WTC11 (cell line): ENCODE measurements at regions not wholly inside any gene's neighbourhood (a gene's known extent, or its start where the extent isn't known, plus 50 kb on each side); places are given as distances from the start of the nearest gene placed in this dataset.

ENCODE experiments used
- ATAC-seq: fragments of 200-7000 bp; cut with Tn5 transposase; 2 replicates; pipeline ENCODE4 v1.10.0; 2021; ENCODE audit warnings: mild to moderate bottlenecking, moderate library complexity
- CTCF ChIA-PET: fragments of 300-600 bp; sonication (Branson Sonifier 250); formaldehyde crosslinking; loops from one replicate; lab custom pipeline; 2021; ENCODE audit warnings: antibody characterized with exemption; lab: Charles Lee
- POLR2A ChIA-PET: fragments of 350-600 bp; sonication (Branson Sonifier 250); formaldehyde crosslinking; loops from one replicate; lab custom pipeline; 2021; ENCODE audit warnings: antibody characterized with exemption; lab: Charles Lee
- DNase-seq: peaks from one replicate; pipeline ENCODE4 v3.0.0; 2021; ENCODE audit warnings: low spot score
- H3K27ac Mint-ChIP-seq: 2 replicates; pipeline ENCODE4 v1.8.0; 2021; ENCODE audit warnings: mixed read lengths
- H3K27me3 Mint-ChIP-seq: 2 replicates; pipeline ENCODE4 v1.8.0; 2021; ENCODE audit warnings: low read depth, mild to moderate bottlenecking, moderate library complexity, mixed read lengths
- H3K36me3 Mint-ChIP-seq: 2 replicates; pipeline ENCODE4 v1.8.0; 2021; ENCODE audit warnings: mixed read lengths
- H3K4me1 Mint-ChIP-seq: 2 replicates; pipeline ENCODE4 v1.8.0; 2022; ENCODE audit warnings: mixed read lengths
- H3K4me3 Mint-ChIP-seq: 2 replicates; pipeline ENCODE4 v1.8.0; 2021; ENCODE audit warnings: mild to moderate bottlenecking, moderate library complexity, mixed read lengths
- H3K9me3 Mint-ChIP-seq: 2 replicates; pipeline ENCODE4 v1.8.0; 2021; ENCODE audit warnings: mixed read lengths
- AR ChIP-seq: fragments of 250-450 bp; sonication (Bioruptor Pico); IDR thresholded peaks from 2 replicates; pipeline ENCODE4 v1.9.0; 2021; ENCODE audit warnings: mild to moderate bottlenecking
- CDX4 ChIP-seq: fragments of 250-450 bp; sonication (Bioruptor Pico); IDR thresholded peaks from 2 replicates; pipeline ENCODE4 v1.9.0; 2021; ENCODE audit warnings: moderate library complexity, mild to moderate bottlenecking, inconsistent platforms, borderline replicate concordance
- CREB1 ChIP-seq: sonication (generic); formaldehyde crosslinking; IDR thresholded peaks from 2 replicates; pipeline ENCODE4 v1.8.0; 2023; ENCODE audit warnings: mild to moderate bottlenecking, missing genetic modification reagents
- E2F1 ChIP-seq: sonication (generic); formaldehyde crosslinking; IDR thresholded peaks from 2 replicates; pipeline ENCODE4 v1.8.0; 2022; ENCODE audit warnings: mild to moderate bottlenecking, missing genetic modification reagents
- E2F5 ChIP-seq: sonication (generic); formaldehyde crosslinking; IDR thresholded peaks from 2 replicates; pipeline ENCODE4 v1.8.1; 2022; ENCODE audit warnings: mild to moderate bottlenecking, moderate library complexity, missing genetic modification reagents
- EMX1 ChIP-seq: fragments of 250-450 bp; sonication (Bioruptor Pico); IDR thresholded peaks from 2 replicates; pipeline ENCODE4 v1.8.0; 2021; ENCODE audit warnings: mild to moderate bottlenecking
- ERG ChIP-seq: fragments of 250-450 bp; sonication (Bioruptor Pico); IDR thresholded peaks from 2 replicates; pipeline ENCODE4 v1.8.0; 2021; ENCODE audit warnings: mild to moderate bottlenecking
- FOXK1 ChIP-seq: sonication (generic); formaldehyde crosslinking; IDR thresholded peaks from 2 replicates; pipeline ENCODE4 v1.8.0; 2022; ENCODE audit warnings: mild to moderate bottlenecking, moderate library complexity, missing genetic modification reagents
- GTF2I ChIP-seq: fragments of 250-450 bp; sonication (Bioruptor Pico); conservative IDR thresholded peaks from 2 replicates; pipeline ENCODE4 v1.4.0; 2021; ENCODE audit warnings: mild to moderate bottlenecking
- HMGXB4 ChIP-seq: sonication (generic); formaldehyde crosslinking; IDR thresholded peaks from 2 replicates; pipeline ENCODE4 v1.8.1; 2023; ENCODE audit warnings: mild to moderate bottlenecking, moderate library complexity, missing genetic modification reagents
- NR2C2 ChIP-seq: sonication (generic); formaldehyde crosslinking; IDR thresholded peaks from 2 replicates; pipeline ENCODE4 v1.8.0; 2022; ENCODE audit warnings: mild to moderate bottlenecking, missing genetic modification reagents
- SMAD4 ChIP-seq: sonication (generic); formaldehyde crosslinking; IDR thresholded peaks from 2 replicates; pipeline ENCODE4 v1.8.0; 2022; ENCODE audit warnings: mild to moderate bottlenecking, missing genetic modification reagents
- STAT6 ChIP-seq: sonication (generic); formaldehyde crosslinking; conservative IDR thresholded peaks from 2 replicates; pipeline ENCODE4 v1.8.1; 2023; ENCODE audit warnings: mild to moderate bottlenecking, low read depth, missing genetic modification reagents, moderate library complexity
- TEAD1 ChIP-seq: sonication (generic); formaldehyde crosslinking; IDR thresholded peaks from 2 replicates; pipeline ENCODE4 v1.8.0; 2022; ENCODE audit warnings: mild to moderate bottlenecking, missing genetic modification reagents
- ZBTB43 ChIP-seq: sonication (generic); formaldehyde crosslinking; IDR thresholded peaks from 2 replicates; pipeline ENCODE4 v1.8.1; 2023; ENCODE audit warnings: mild to moderate bottlenecking, missing genetic modification reagents
- ZNF232 ChIP-seq: sonication (generic); formaldehyde crosslinking; IDR thresholded peaks from 2 replicates; pipeline ENCODE4 v1.8.0; 2022; ENCODE audit warnings: mild to moderate bottlenecking, missing genetic modification reagents
- ZNF281 ChIP-seq: sonication (generic); formaldehyde crosslinking; IDR thresholded peaks from 2 replicates; pipeline ENCODE4 v1.8.0; 2023; ENCODE audit warnings: mild to moderate bottlenecking, missing genetic modification reagents
- ZNF423 ChIP-seq: fragments of 250-450 bp; sonication (Bioruptor Pico); IDR thresholded peaks from 2 replicates; pipeline ENCODE4 v2.1.2; 2022; ENCODE audit warnings: mild to moderate bottlenecking, moderate library complexity

GRCh38 chr6:30000156-30000791 is 57.9 kb downstream of the HLA-A start (continued):
- TF ChIP-seq STAT6 (CRISPR knock-in tag): no peak
- no peak for TF ChIP-seq ZNF281 (CRISPR knock-in tag)
- TF ChIP-seq AR (CRISPR knock-in tag): no peak

- TF ChIP-seq ZNF232: no peak
- no peak for TF ChIP-seq NR2C2 (CRISPR knock-in tag)
- no peak for TF ChIP-seq TEAD1
- no peak for TF ChIP-seq ZBTB43
- DNase-seq (no peak), ATAC-seq (no peak)
- Mint-ChIP-seq H3K4me3 (no peak overlapping the region), H3K27ac (no peak overlapping the region), H3K4me1 (peaks cover 7% of the 10 kb centered on the region), H3K9me3 (no peaks in the 10 kb centered on the region), H3K36me3 (no peaks in the 10 kb centered on the region), H3K27me3 (peaks cover 60% of the 10 kb centered on the region)
- ChIA-PET POLR2A (no interaction called here), CTCF (no interaction called here)
Observed at GRCh38 chr6:30002871-30003270, 58.2 kb upstream of the POLR1H start.

- Mint-ChIP-seq H3K27ac (no peak overlapping the region), H3K4me1 (peaks cover 9% of the 10 kb centered on the region), H3K4me3 (peak overlapping the region; percentile 75), H3K27me3 (peaks cover 80% of the 10 kb centered on the region), H3K9me3 (no peaks in the 10 kb centered on the region), H3K36me3 (no peaks in the 10 kb centered on the region; the same call in 1 of the 2 replicates)
- ATAC-seq (no peak), DNase-seq (no peak)
- TF ChIP-seq E2F1 (CRISPR knock-in tag) (no peak), GTF2I (CRISPR knock-in tag) (no peak), ZNF423 (CRISPR knock-in tag) (no peak), EMX1 (CRISPR knock-in tag) (no peak), ERG (CRISPR knock-in tag) (no peak), E2F5 (no peak), CDX4 (no peak), SMAD4 (no peak), FOXK1 (CRISPR knock-in tag) (no peak), HMGXB4 (CRISPR knock-in tag) (no peak), CREB1 (CRISPR knock-in tag) (no peak)
- POLR2A ChIA-PET: no interaction called here
- CTCF ChIA-PET: no interaction called here
Observed at GRCh38 chr6:30005482-30005881, 55.6 kb upstream of the POLR1H start.
